ENCODE measurements at regions not wholly inside any gene's neighbourhood (a gene's known extent, or its start where the extent isn't known, plus 50 kb on each side); places are given as distances from the start of the nearest gene placed in this dataset.

GRCh38 chr2:8399731-8400130 is 282.1 kb upstream of the ID2 start:
- no peak for DNase-seq (ENCODE audit: low read depth in 2 of 2, low spot score in 1 of 2)

GRCh38 chr2:8400196-8400595 is 281.7 kb upstream of the ID2 start:
- DNase-seq (ENCODE audit: low read depth in 2 of 2, low spot score in 1 of 2), result no peak

GRCh38 chr2:8402222-8402621 is 279.6 kb upstream of the ID2 start:
- DNase-seq (ENCODE audit: low read depth in 2 of 2, low spot score in 1 of 2), result no peak

- DNase-seq (ENCODE audit: low read depth in 2 of 2, low spot score in 1 of 2), result no peak
Measured at GRCh38 chr2:8403876-8404275, 278.0 kb upstream of the ID2 start.

- DNase-seq (ENCODE audit: low read depth in 2 of 2, low spot score in 1 of 2), result no peak
Measured at GRCh38 chr2:8405334-8405733, 276.5 kb upstream of the ID2 start.

GRCh38 chr2:8406271-8406670 is 275.6 kb upstream of the ID2 start:
- no peak for DNase-seq (ENCODE audit: low read depth in 2 of 2, low spot score in 1 of 2)

- DNase-seq (ENCODE audit: low read depth in 2 of 2, low spot score in 1 of 2), result no peak
Measured at GRCh38 chr2:8407332-8407731, 274.5 kb upstream of the ID2 start.

GRCh38 chr2:8408560-8409460 is 273.0 kb upstream of the ID2 start:
- no peak for DNase-seq (ENCODE audit: low read depth in 2 of 2, low spot score in 1 of 2)

- no peak for DNase-seq (ENCODE audit: low read depth in 2 of 2, low spot score in 1 of 2)
Measured at GRCh38 chr2:8409461-8410260, 272.2 kb upstream of the ID2 start.

- DNase-seq (ENCODE audit: low read depth in 2 of 2, low spot score in 1 of 2), result no peak
Measured at GRCh38 chr2:8412082-8412481, 269.8 kb upstream of the ID2 start.

GRCh38 chr2:8412586-8412985 is 269.3 kb upstream of the ID2 start:
- no peak for DNase-seq (ENCODE audit: low read depth in 2 of 2, low spot score in 1 of 2)

- no peak for DNase-seq (ENCODE audit: low read depth in 2 of 2, low spot score in 1 of 2)
Measured at GRCh38 chr2:8413589-8414135, 268.2 kb upstream of the ID2 start.

- DNase-seq (ENCODE audit: low read depth in 2 of 2, low spot score in 1 of 2), result no peak
Measured at GRCh38 chr2:8414946-8415879, 266.6 kb upstream of the ID2 start.

GRCh38 chr2:8416001-8416571 is 265.8 kb upstream of the ID2 start:
- DNase-seq (ENCODE audit: low read depth in 2 of 2, low spot score in 1 of 2), result no peak

GRCh38 chr2:8416849-8417832 is 264.7 kb upstream of the ID2 start:
- DNase-seq (ENCODE audit: low read depth in 2 of 2, low spot score in 1 of 2), result no peak

- DNase-seq (ENCODE audit: low read depth in 2 of 2, low spot score in 1 of 2), result no peak
Measured at GRCh38 chr2:8418721-8419120, 263.1 kb upstream of the ID2 start.

- DNase-seq (ENCODE audit: low read depth in 2 of 2, low spot score in 1 of 2), result no peak
Measured at GRCh38 chr2:8421658-8422449, 260.0 kb upstream of the ID2 start.

GRCh38 chr2:8422450-8422800 is 259.4 kb upstream of the ID2 start:
- DNase-seq (ENCODE audit: low read depth in 2 of 2, low spot score in 1 of 2), result no peak
